BE2C (cell line): ENCODE measurements at regions not wholly inside any gene's neighbourhood (a gene's known extent, or its start where the extent isn't known, plus 50 kb on each side); places are given as distances from the start of the nearest gene placed in this dataset.

Experiments used
- DNase-seq: peaks from one replicate; pipeline ENCODE4 v3.0.0-alpha.2; 2020
- H3K27me3 ChIP-seq: fragments of 250-450 bp; sonication (Bioruptor Pico); 2 replicates; pipeline ENCODE4 v1.5.1; 2020; ENCODE audit warnings: mild to moderate bottlenecking
- H3K36me3 ChIP-seq: fragments of 250-450 bp; sonication (Bioruptor Pico); 2 replicates; pipeline ENCODE4 v1.5.1; 2020; ENCODE audit warnings: mild to moderate bottlenecking
- H3K4me1 ChIP-seq: fragments of 250-450 bp; sonication (Bioruptor Pico); 2 replicates; pipeline ENCODE4 v1.5.1; 2020
- H3K4me3 ChIP-seq: 2 replicates; pipeline ENCODE4 v1.5.1; 2011; ENCODE audit warnings: low read depth, low read length
- H3K9me3 ChIP-seq: fragments of 250-450 bp; sonication (Bioruptor Pico); 2 replicates; pipeline ENCODE4 v1.5.1; 2020
- TF ChIP-seq, protein P1 (sequence below): IDR thresholded peaks from 2 replicates; pipeline ENCODE4 v1.5.1; 2012; ENCODE audit warnings: mild to moderate bottlenecking, low read depth, low read length

DNA sequence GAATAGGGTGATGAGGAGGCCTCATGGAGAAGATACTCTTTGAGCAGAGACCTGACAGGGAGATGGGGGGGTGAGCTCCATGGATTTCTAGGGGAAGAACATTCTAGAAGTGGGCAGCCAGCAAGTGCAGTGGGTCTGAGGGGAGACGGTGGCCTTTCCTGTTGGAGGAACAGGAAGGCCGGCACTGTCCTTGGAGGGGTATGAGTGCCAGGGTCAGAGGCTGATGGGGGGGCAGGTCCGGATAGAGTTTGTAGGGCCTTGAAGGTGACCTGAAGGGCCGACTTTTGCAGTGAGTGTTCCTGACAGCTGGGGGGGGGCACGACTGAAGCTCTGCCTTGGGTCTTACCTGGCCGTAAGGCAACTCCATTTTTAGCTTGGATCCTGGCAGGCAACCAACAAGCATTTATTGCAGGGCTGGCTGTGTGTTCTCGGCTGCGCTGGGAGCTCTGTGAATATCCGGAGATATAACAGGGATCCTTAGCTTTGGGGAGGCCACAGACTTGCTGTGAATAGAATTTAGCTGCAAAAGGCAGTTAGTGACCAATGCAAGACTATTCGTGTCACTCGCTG is 130.6 kb downstream of the MRPS6 start:
- Histone ChIP-seq H3K4me3 (no peak overlapping the region), H3K4me1 (peaks cover 46% of the 10 kb centered on the region), H3K9me3 (no peaks in the 10 kb centered on the region), H3K27me3 (no peaks in the 10 kb centered on the region), H3K36me3 (no peaks in the 10 kb centered on the region)
- no peak for DNase-seq
- TF ChIP-seq, protein P1, sequence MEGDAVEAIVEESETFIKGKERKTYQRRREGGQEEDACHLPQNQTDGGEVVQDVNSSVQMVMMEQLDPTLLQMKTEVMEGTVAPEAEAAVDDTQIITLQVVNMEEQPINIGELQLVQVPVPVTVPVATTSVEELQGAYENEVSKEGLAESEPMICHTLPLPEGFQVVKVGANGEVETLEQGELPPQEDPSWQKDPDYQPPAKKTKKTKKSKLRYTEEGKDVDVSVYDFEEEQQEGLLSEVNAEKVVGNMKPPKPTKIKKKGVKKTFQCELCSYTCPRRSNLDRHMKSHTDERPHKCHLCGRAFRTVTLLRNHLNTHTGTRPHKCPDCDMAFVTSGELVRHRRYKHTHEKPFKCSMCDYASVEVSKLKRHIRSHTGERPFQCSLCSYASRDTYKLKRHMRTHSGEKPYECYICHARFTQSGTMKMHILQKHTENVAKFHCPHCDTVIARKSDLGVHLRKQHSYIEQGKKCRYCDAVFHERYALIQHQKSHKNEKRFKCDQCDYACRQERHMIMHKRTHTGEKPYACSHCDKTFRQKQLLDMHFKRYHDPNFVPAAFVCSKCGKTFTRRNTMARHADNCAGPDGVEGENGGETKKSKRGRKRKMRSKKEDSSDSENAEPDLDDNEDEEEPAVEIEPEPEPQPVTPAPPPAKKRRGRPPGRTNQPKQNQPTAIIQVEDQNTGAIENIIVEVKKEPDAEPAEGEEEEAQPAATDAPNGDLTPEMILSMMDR = no peak

DNA sequence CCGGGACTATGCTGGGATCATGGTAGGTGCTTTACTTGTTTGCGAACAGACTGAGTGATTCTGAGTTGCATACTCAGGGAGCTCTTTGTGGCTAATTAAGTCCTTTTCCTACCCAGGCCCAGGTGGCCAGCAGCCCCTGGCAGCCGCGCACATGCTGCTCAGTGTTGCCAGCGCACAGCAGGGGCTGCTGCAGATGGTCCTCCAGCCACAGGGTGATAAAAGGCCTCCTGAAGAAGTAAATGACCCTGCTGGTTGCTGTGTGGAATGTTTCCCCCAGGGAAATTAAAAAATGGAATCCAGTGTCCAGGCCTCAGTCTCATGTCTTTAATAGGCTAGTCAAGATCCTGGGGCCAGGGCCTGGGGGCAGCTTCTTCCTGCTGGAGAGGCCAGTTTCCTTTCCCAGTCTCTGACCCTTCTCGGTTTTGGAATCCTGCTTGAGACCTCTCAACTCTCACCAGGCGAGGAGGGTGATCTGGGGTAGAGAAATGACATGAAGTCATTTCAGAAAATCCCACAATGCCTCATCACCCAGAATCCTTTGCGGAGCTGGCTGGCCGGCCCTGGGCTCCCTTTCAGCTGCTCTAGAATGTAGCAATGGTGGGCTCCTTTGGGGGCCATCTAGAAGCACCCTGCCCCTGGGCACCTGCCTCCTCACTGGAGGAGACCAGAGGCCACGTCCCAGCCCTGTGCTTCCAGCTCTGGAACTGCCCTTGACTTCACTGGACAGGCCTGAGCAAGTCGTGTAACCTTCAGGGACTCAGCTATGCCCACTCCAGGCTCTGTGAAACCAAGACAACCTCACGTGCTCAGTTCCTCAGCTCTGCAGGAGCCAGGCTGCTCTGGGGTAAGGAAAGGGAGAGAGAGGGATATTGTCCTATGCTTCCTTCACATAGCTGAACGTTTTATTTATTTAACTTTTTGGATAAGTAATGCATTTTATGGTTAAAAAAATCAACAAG is 131.4 kb downstream of the MRPS6 start:
- TF ChIP-seq, protein P1 = no peak
- no peaks in the 10 kb centered on the region for H3K9me3 ChIP-seq
- no peaks in the 10 kb centered on the region for H3K27me3 ChIP-seq
- H3K36me3 ChIP-seq = no peaks in the 10 kb centered on the region
- H3K4me1 ChIP-seq = peaks cover 46% of the 10 kb centered on the region
- H3K4me3 ChIP-seq = no peak overlapping the region
- DNase-seq = peak; percentile 57

DNA sequence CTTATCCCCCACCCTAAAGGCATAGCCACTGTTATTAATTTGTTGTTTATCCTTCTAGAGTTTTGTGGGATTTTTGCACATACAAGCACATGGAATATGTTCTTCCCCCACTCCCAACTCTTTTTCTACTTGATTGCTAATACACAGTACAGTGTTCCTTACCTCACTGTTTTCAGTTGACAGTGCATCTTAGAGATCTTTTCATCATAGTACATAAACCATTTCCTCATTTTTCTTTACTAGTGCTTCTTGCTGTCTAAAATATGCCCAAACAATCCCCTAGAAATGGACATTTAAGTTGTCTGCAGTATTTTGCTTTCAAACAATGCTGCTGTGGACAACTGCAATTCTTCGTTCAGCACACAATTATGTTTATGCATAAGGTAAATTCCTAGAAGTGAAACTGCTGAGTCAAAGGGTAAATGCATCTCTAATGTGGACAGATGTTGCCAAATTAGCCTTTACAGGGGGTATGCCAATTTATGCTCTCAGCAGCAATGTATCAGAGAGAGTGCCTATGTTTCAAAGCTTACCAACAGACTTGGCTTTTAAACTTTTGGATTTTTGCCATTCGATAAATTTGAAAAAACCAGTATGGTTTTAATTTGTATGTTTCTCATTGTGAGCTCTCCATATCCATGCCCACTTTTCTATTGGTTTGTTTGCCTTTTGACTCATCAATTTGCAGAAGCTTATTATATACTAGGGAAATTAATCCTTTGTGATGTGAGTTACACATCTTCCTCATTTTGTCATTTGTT is 132.6 kb downstream of the MRPS6 start:
- Histone ChIP-seq H3K36me3 (no peaks in the 10 kb centered on the region), H3K4me3 (no peak overlapping the region), H3K4me1 (peaks cover 38% of the 10 kb centered on the region), H3K27me3 (no peaks in the 10 kb centered on the region), H3K9me3 (no peaks in the 10 kb centered on the region)
- no peak for DNase-seq
- TF ChIP-seq, protein P1 = no peak

DNA sequence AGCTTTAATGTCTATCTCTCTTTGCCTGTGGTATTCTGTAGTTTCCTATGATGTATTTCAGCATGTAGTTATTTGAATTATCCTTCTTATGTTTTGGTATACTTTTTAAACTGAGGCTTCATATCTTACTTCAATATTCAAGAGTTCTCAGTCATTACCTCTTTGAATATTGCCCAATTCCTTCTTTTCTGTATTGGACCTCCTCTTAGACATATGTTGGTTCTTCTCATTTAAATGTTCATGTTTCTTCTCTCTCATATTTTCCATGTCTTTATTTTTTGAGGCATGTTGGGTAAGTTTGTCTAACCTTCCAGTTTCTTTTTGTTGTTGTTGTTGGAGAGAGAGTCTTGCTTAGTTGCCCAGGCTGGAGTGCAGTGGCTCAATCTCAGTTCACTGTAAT is 140.6 kb downstream of the MRPS6 start:
- Histone ChIP-seq H3K4me1 (no peaks in the 10 kb centered on the region; the same call in 1 of the 2 replicates), H3K27me3 (no peaks in the 10 kb centered on the region), H3K9me3 (no peaks in the 10 kb centered on the region), H3K36me3 (no peaks in the 10 kb centered on the region), H3K4me3 (no peak overlapping the region)
- DNase-seq = no peak
- TF ChIP-seq, protein P1 = no peak

DNA sequence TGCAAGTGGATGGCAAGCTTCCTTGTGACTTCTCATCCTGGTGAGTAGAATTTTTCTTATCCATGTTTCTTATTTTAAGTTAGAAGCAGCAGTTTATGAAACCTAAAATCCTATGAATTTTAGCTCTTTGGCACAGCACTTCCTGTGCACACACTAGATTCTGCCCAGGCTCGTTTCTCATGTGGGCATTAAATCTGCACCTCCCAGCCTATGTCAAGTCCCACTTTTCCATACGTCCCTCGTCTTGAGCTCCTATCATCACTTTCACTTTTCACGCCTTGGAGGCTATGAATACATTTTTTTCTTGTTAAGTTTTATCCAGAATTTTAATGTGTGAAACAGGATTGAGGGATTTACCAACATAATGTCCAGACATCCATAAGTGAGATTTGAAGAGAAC is 142.1 kb downstream of the MRPS6 start:
- TF ChIP-seq, protein P1 = no peak
- Histone ChIP-seq H3K27me3 (no peaks in the 10 kb centered on the region), H3K4me1 (no peaks in the 10 kb centered on the region; the same call in 1 of the 2 replicates)

More for the DNA sequence above, 142.1 kb downstream of the MRPS6 start:
- Histone ChIP-seq H3K4me3 (no peak overlapping the region), H3K9me3 (no peaks in the 10 kb centered on the region), H3K36me3 (no peaks in the 10 kb centered on the region)
- DNase-seq = no peak
